BLaER1 treated with 17β-estradiol and CSF1 and Interleukin-3, amounts not matched to agents 10 nM and 100 nM (cell line): ENCODE measurements at regions not wholly inside any gene's neighbourhood (a gene's known extent, or its start where the extent isn't known, plus 50 kb on each side); places are given as distances from the start of the nearest gene placed in this dataset.

Experiments used
- H3K27ac ChIP-seq, 11 experiments: shearing (Covaris generic); formaldehyde crosslinking; 2 replicates each; pipeline ENCODE4 v1.8.1; 2022
- H3K27me3 ChIP-seq, 11 experiments: shearing (Covaris generic); formaldehyde crosslinking; 2 replicates each; pipeline ENCODE4 v1.8.1; 2022
- H3K36me3 ChIP-seq, 11 experiments: shearing (Covaris generic); formaldehyde crosslinking; 2 replicates each; pipeline ENCODE4 v1.8.1; 2022
- H3K4me1 ChIP-seq, 10 experiments: shearing (Covaris generic); formaldehyde crosslinking; 2 replicates each; pipeline ENCODE4 v1.8.1; 2022
- H3K4me2 ChIP-seq, 11 experiments: shearing (Covaris generic); formaldehyde crosslinking; 2 replicates each; pipeline ENCODE4 v1.8.1; 2022
- H3K4me3 ChIP-seq, 10 experiments: shearing (Covaris generic); formaldehyde crosslinking; 2 replicates each; pipeline ENCODE4 v1.8.1; 2022
- H3K9ac ChIP-seq, 11 experiments: shearing (Covaris generic); formaldehyde crosslinking; 2 replicates each; pipeline ENCODE4 v1.8.1; 2022
- H3K9me3 ChIP-seq, 11 experiments: shearing (Covaris generic); formaldehyde crosslinking; replicated peaks in 1 of 11; 2 replicates each; pipeline ENCODE4 v1.8.1; 2022
- H4K20me1 ChIP-seq, 11 experiments: shearing (Covaris generic); formaldehyde crosslinking; 2 replicates each; pipeline ENCODE4 v1.8.1; 2022
- Cebpa-rat ChIP-seq, 11 experiments: shearing (Covaris generic); IDR thresholded peaks; 2 replicates each; pipeline ENCODE4 v1.8.1; 2022

DNA sequence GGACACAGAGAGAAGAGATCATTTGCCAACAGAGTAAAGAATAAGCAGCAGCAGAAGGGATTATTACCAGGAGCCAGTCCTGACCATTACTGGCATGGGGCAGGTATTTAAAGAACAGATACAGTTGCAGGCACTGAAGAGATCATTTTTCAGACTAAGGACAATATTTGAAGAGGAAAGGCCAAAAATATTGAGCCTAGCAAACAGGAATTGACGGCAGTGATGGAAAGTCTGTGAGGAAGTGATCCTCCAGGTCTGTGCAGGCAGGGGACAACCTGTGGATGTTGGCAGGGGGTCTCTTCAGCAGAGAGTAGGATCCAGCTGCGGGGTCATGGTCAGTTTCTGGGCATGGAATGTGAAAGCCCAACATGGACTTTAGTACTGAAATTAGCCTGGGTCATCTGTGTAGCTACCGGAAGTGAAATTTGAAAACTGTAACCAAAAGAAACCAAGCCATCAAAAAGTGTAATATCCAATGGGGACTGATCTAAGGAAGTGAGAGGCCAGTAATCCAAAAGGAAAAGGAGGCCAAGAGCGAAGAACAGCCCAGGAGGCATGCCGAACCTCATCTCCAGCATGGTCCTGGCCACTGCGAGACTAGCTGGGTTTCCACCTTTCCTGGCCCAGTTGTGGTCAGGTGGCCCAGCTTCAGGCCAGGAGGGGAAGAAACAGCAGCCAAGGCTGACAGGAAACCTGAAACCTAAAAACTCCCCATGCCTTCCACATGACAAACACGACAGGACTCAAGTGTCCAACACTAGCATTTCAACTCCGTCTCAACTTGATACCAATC is 115.1 kb upstream of the TNFAIP3 start:
- no peaks in the 10 kb centered on the region for H4K20me1 ChIP-seq
- no peak overlapping the region for H3K27ac ChIP-seq
- H3K4me1 ChIP-seq = peaks cover 41 to 73% (median 59%) of the 10 kb centered on the region in 10 experiments
- H3K4me2 ChIP-seq = peak overlapping the region in 3 of 11 experiments; percentile 20 to 24 (median 22); a peak in 4 of 22 replicates
- TF ChIP-seq Cebpa-rat (IDR thresholded peaks at IDR 0.05) = no peak
- H3K27me3 ChIP-seq = no peaks in the 10 kb centered on the region
- H3K9ac ChIP-seq = no peak overlapping the region
- H3K36me3 ChIP-seq = no peaks in the 10 kb centered on the region
- H3K4me3 ChIP-seq = no peak overlapping the region
- H3K9me3 ChIP-seq = 0 out of 22 replicates have a peak, but pooled peaks cover 0 to 10% (median 0%) of the 10 kb centered on the region in 11 experiments

DNA sequence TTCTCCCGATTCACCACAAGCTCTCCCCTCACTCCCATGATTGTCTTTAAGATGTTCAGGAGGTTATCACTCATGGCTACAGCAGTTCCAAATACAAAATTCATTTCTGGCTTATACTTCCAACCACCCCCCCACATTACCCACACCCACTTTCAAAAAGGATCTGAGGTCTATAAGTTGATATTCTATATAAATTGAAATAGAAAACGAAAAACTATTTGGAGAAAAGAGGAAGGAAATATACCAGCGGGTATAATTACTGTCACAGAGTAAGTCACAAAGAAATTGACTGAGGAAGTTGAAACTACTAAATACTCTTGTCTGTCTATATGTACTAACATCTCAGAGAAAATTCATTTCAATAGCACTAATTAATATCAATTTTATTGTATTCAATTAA is 112.7 kb upstream of the TNFAIP3 start:
- TF ChIP-seq Cebpa-rat (IDR thresholded peaks at IDR 0.05) = no peak
- no peaks in the 10 kb centered on the region for H3K27me3 ChIP-seq
- H3K27ac ChIP-seq = peak overlapping the region in 9 of 11 experiments; percentile 8 to 53 (median 34); a peak in 14 of 22 replicates
- H3K4me2 ChIP-seq = peak overlapping the region; percentile 68 to 87 (median 79)
- H4K20me1 ChIP-seq = no peaks in the 10 kb centered on the region
- 0 out of 22 replicates have a peak, but pooled peaks cover 0 to 10% (median 0%) of the 10 kb centered on the region in 11 experiments for H3K9me3 ChIP-seq
- H3K4me1 ChIP-seq = peaks cover 43 to 61% (median 49%) of the 10 kb centered on the region in 10 experiments
- H3K9ac ChIP-seq = peak overlapping the region in 1 of 11 experiments; percentile 21; a peak in 1 of 22 replicates
- no peaks in the 10 kb centered on the region for H3K36me3 ChIP-seq
- H3K4me3 ChIP-seq = no peak overlapping the region; a peak in 1 of 20 replicates

DNA sequence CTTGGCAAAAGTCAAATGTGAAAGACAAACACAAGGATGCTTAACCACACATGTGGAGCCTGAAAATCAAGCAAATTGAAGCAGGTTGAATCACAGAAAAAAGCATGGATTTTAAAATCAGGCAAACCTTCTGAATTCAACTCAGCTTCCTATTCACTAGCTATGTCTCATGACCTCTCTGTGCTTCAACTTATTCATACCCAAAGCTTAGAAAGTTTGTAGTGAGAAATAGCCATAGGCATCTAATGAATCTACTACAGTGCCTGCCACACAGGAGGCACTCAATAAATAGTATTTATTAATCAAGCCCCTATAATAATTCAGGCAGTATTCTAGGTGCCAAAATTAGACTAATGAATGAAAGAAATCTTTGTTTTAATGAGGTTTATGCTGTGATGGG is 112.2 kb upstream of the TNFAIP3 start:
- Histone ChIP-seq H3K27ac (peak overlapping the region in 9 of 11 experiments; percentile 1 to 49 (median 27); a peak in 13 of 22 replicates), H3K4me2 (peak overlapping the region; percentile 54 to 87 (median 76)), H3K4me3 (no peak overlapping the region; a peak in 1 of 20 replicates)

DNA sequence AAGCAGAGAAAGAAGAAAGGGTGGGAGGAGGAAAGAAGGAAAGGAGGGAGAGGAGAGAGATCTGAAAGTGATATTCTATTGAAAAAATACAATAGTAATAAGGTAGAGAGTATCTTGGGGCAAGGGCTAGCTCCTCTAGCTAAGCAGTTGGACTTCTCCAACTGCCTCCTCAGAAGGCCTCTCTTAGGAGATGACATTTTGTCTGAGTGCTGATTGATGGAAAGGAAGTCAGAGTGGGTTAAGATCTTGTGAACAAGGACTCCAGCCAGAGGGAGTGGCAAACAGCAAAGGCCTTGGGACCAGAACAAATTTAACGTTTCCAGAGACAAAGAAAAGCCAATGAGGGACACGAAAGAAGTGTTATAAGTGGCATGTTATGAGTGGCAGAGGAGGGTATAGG is 111.8 kb upstream of the TNFAIP3 start:
- Histone ChIP-seq H4K20me1 (no peaks in the 10 kb centered on the region), H3K4me2 (peak overlapping the region; percentile 54 to 87 (median 76)), H3K27ac (peak overlapping the region in 7 of 11 experiments; percentile 14 to 49 (median 28); a peak in 10 of 22 replicates), H3K27me3 (no peaks in the 10 kb centered on the region), H3K9ac (no peak overlapping the region), H3K4me3 (no peak overlapping the region), H3K36me3 (no peaks in the 10 kb centered on the region), H3K9me3 (0 out of 22 replicates have a peak, but pooled peaks cover 0 to 10% (median 0%) of the 10 kb centered on the region in 11 experiments), H3K4me1 (peaks cover 37 to 56% (median 45%) of the 10 kb centered on the region in 10 experiments)
- TF ChIP-seq Cebpa-rat (IDR thresholded peaks at IDR 0.05) = no peak

More for the DNA sequence above, 112.2 kb upstream of the TNFAIP3 start:
- Histone ChIP-seq H3K36me3 (no peaks in the 10 kb centered on the region), H3K27me3 (no peaks in the 10 kb centered on the region), H3K9ac (peak overlapping the region in 2 of 11 experiments; percentile 4 to 18; a peak in 2 of 22 replicates), H4K20me1 (no peaks in the 10 kb centered on the region), H3K9me3 (0 out of 22 replicates have a peak, but pooled peaks cover 0 to 10% (median 0%) of the 10 kb centered on the region in 11 experiments), H3K4me1 (peaks cover 41 to 60% (median 49%) of the 10 kb centered on the region in 10 experiments)
- no peak for TF ChIP-seq Cebpa-rat (IDR thresholded peaks at IDR 0.05)

DNA sequence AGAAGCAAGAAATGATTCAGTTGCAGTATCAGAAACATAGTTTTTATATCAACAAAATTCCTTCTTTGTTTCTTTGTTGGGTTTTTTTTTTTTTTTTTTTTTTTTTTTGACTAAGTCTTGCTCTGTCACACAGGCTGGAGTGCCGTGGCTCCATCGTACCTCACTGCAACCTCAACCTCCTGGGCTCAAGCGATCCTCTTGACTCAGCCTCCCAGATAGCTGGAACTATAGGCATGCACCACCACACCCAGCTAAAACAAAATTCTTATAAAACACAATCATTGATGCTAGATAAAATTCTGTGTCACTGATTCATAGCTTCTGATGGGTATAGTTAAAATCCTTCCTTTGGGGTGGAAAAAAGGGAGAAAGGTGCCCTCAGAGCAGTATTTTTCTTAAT is 110.3 kb upstream of the TNFAIP3 start:
- Histone ChIP-seq H3K27ac (no peak overlapping the region), H3K4me2 (no peak overlapping the region), H4K20me1 (no peaks in the 10 kb centered on the region), H3K9ac (no peak overlapping the region), H3K36me3 (no peaks in the 10 kb centered on the region), H3K27me3 (no peaks in the 10 kb centered on the region), H3K9me3 (0 out of 22 replicates have a peak, but pooled peaks cover 0 to 9% (median 0%) of the 10 kb centered on the region in 11 experiments), H3K4me3 (no peak overlapping the region), H3K4me1 (peaks cover 30 to 53% (median 45%) of the 10 kb centered on the region in 10 experiments)
- no peak for TF ChIP-seq Cebpa-rat (IDR thresholded peaks at IDR 0.05)

DNA sequence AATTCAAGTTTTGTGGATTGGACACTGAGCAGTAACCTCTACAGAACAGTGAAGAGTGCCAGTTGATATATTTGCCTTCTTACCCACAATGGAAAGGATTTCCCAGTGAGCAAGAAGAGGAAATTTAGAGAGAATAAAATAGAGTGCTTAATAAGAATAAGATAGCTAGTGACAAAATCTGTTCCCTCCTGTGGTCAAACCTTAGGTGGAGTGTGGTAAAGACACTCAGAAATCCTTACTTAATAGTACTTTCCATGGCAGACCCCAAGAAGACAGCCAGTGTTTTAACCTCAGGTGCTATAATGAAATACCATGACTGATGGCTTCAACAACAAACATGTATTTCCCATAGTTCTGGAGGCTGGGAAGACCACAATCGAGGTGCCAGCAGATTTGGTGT is 108.4 kb upstream of the TNFAIP3 start:
- Histone ChIP-seq H3K4me1 (peaks cover 25 to 48% (median 31%) of the 10 kb centered on the region in 10 experiments), H3K9me3 (0 out of 22 replicates have a peak, but pooled peaks cover 0 to 5% (median 0%) of the 10 kb centered on the region in 11 experiments), H3K4me2 (peak overlapping the region in 1 of 11 experiments; percentile 66; a peak in 1 of 22 replicates), H3K36me3 (no peaks in the 10 kb centered on the region), H3K27ac (no peak overlapping the region), H3K9ac (no peak overlapping the region), H3K27me3 (no peaks in the 10 kb centered on the region), H4K20me1 (no peaks in the 10 kb centered on the region), H3K4me3 (no peak overlapping the region)
- no peak for TF ChIP-seq Cebpa-rat (IDR thresholded peaks at IDR 0.05)

DNA sequence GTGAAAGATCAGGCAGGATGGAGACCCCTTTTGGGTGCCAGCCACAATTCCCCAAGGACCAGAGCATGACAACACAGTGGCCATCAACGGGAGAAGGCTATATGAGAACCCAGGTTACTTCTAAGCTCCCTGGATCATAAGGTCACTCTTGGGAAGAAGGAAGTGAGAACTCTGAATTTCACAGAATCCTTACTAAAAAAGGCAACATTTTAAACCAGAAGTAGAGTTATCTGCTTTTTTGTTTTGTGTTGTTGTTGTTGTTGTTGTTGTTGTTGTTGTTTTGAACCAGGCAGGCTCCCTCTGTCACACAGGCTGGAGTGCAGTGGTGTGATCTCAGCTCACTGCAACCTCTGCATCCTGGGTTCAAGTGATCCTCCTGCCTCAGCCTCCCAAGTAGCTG is 107.4 kb upstream of the TNFAIP3 start:
- no peak overlapping the region for H3K9ac ChIP-seq
- H3K36me3 ChIP-seq = no peaks in the 10 kb centered on the region
- no peak overlapping the region for H3K4me3 ChIP-seq
- H3K4me2 ChIP-seq = peak overlapping the region in 7 of 11 experiments; percentile 13 to 68 (median 34); a peak in 12 of 22 replicates
- H4K20me1 ChIP-seq = no peaks in the 10 kb centered on the region
- peaks cover 16 to 40% (median 22%) of the 10 kb centered on the region in 10 experiments for H3K4me1 ChIP-seq
- H3K27me3 ChIP-seq = no peaks in the 10 kb centered on the region
- peak overlapping the region in 1 of 11 experiments; percentile 1; a peak in 1 of 22 replicates for H3K27ac ChIP-seq
- H3K9me3 ChIP-seq = 0 out of 22 replicates have a peak, but pooled peaks cover 0 to 5% (median 0%) of the 10 kb centered on the region in 11 experiments
- no peak for TF ChIP-seq Cebpa-rat (IDR thresholded peaks at IDR 0.05)

DNA sequence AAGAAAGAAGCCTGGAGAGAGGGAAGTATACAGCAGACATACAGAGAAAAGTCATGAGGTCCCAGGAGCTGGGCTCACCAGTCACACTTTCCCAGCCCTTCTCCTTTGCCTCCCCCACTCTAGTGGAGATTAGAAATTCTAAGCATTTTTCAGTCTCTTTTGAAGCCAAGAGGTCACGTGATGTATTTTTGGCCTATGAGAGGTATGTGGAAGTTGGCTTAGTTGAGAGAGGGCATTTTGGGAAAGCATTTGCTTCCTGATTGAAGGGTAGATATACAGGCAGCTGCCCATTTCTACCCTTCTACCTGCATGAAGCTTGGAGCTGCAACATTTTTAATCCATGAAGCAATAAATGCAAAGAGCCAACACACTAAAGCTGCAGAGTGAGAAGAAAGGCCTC is 106.0 kb upstream of the TNFAIP3 start:
- Histone ChIP-seq H4K20me1 (no peaks in the 10 kb centered on the region), H3K36me3 (no peaks in the 10 kb centered on the region), H3K9ac (no peak overlapping the region), H3K4me3 (no peak overlapping the region), H3K4me2 (peak overlapping the region in 1 of 11 experiments; percentile 66; a peak in 2 of 22 replicates), H3K27ac (no peak overlapping the region), H3K27me3 (no peaks in the 10 kb centered on the region), H3K4me1 (peaks cover 1 to 25% (median 8%) of the 10 kb centered on the region in 10 experiments; a peak in 19 of 20 replicates), H3K9me3 (0 out of 22 replicates have a peak, but pooled peaks cover 0 to 3% (median 0%) of the 10 kb centered on the region in 11 experiments)
- TF ChIP-seq Cebpa-rat (IDR thresholded peaks at IDR 0.05) = no peak

DNA sequence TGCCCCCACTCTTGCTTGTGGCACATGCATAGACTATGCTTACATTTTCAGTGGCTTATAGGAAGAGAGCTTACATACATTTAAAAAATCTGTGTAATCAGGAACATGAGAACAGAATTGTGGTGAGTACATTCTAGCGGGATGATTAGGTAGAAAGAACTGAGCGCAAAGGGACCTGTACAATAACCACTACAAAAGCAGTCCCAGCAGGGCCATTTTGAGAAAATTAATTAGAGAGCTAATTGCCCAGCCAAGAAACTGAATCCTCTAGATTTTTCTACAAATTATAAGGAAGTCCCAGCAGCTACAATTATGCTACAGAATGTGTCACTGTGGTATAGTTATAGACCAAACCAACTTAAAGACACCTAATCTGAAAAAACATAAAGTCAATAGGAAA is 105.6 kb upstream of the TNFAIP3 start:
- H4K20me1 ChIP-seq = no peaks in the 10 kb centered on the region
- H3K4me1 ChIP-seq = peaks cover 0 to 25% (median 6%) of the 10 kb centered on the region in 10 experiments; a peak in 15 of 20 replicates
- no peak overlapping the region for H3K27ac ChIP-seq
- H3K4me3 ChIP-seq = no peak overlapping the region
- H3K4me2 ChIP-seq = peak overlapping the region in 1 of 11 experiments; percentile 66; a peak in 1 of 22 replicates
- H3K9ac ChIP-seq = no peak overlapping the region
- H3K9me3 ChIP-seq = no peaks in the 10 kb centered on the region
- no peaks in the 10 kb centered on the region for H3K27me3 ChIP-seq
- TF ChIP-seq Cebpa-rat (IDR thresholded peaks at IDR 0.05) = no peak
- no peaks in the 10 kb centered on the region for H3K36me3 ChIP-seq
